Liver (tissue), 8 donors: ENCODE measurements at regions not wholly inside any gene's neighbourhood (a gene's known extent, or its start where the extent isn't known, plus 50 kb on each side); places are given as distances from the start of the nearest gene placed in this dataset.

Source experiments
- DNase-seq: peaks from one replicate; pipeline ENCODE4 v3.0.0-alpha.2; 2017; ENCODE audit warnings: low spot score
- H3K27ac ChIP-seq, 2 donors: one replicate each; pipeline ENCODE4 v1.7.0; 2013; ENCODE audit warnings: inconsistent platforms in 2 of 2, low read length in 2 of 2, control low read depth in 1 of 2, low read depth in 1 of 2, mild to moderate bottlenecking in 1 of 2
- H3K27me3 ChIP-seq, 4 donors: one replicate each; pipeline versions ENCODE4 v1.6.1 to v1.7.0; 2013; ENCODE audit warnings: low read length in 3 of 4, inconsistent platforms in 1 of 4, mild to moderate bottlenecking in 1 of 4, moderate library complexity in 1 of 4; ENCODE audit not compliant: control insufficient read depth in 4 of 4, insufficient read depth in 4 of 4
- H3K36me3 ChIP-seq, 4 donors: one replicate each; pipeline versions ENCODE4 v1.6.1 to v1.7.0; 2013; ENCODE audit warnings: low read length in 3 of 4, mild to moderate bottlenecking in 3 of 4, low read depth in 1 of 4, moderate library complexity in 1 of 4; ENCODE audit not compliant: control insufficient read depth in 4 of 4, insufficient read depth in 3 of 4
- H3K4me1 ChIP-seq, 4 donors: one replicate each; pipeline versions ENCODE4 v1.6.1 to v1.7.0; 2013; ENCODE audit warnings: low read length in 3 of 4, mild to moderate bottlenecking in 3 of 4, moderate library complexity in 1 of 4; ENCODE audit not compliant: control insufficient read depth in 4 of 4, insufficient read depth in 4 of 4
- H3K4me3 ChIP-seq, 3 donors: one replicate each; pipeline versions ENCODE4 v1.6.1 to v1.7.0; 2013; ENCODE audit warnings: low read length in 3 of 3, control low read depth in 1 of 3, low read depth in 1 of 3, mild to moderate bottlenecking in 1 of 3
- H3K9ac ChIP-seq, 2 donors: one replicate each; pipeline ENCODE4 v1.7.0; 2013; ENCODE audit warnings: low read length in 2 of 2, mild to moderate bottlenecking in 2 of 2, moderate library complexity in 2 of 2, control low read depth in 1 of 2, low read depth in 1 of 2
- H3K9me3 ChIP-seq, 4 donors: one replicate each; pipeline versions ENCODE4 v1.6.1 to v1.7.0; 2013; ENCODE audit warnings: low read length in 3 of 4; ENCODE audit not compliant: control insufficient read depth in 4 of 4
- ATF3 ChIP-seq: IDR thresholded peaks from 2 replicates; pipeline ENCODE4 v1.6.1; 2016; ENCODE audit warnings: antibody characterized with exemption
- CTCF ChIP-seq: fragments of 150-350 bp; IDR thresholded peaks from 2 replicates; pipeline ENCODE4 v1.5.1; 2017; ENCODE audit warnings: improper control_type of control experiment, low read depth, low read length; ENCODE audit not compliant: missing input control
- EGR1 ChIP-seq, 2 donors: IDR thresholded peaks; 2 replicates each; pipeline ENCODE4 v1.6.1; 2016 to 2018; ENCODE audit warnings: antibody characterized with exemption in 2 of 2, low read depth in 2 of 2
- FOXA1 ChIP-seq: IDR thresholded peaks from 2 replicates; pipeline ENCODE4 v1.6.1; 2016; ENCODE audit warnings: antibody characterized with exemption
- FOXA2 ChIP-seq: IDR thresholded peaks from 2 replicates; pipeline ENCODE4 v1.6.1; 2016; ENCODE audit warnings: antibody characterized with exemption
- GABPA ChIP-seq, 2 donors: IDR thresholded peaks in 1 of 2; conservative IDR thresholded peaks in 1 of 2; 2 replicates each; pipeline ENCODE4 v1.6.1; 2016; ENCODE audit warnings: antibody characterized with exemption in 2 of 2, mild to moderate bottlenecking in 1 of 2, moderate library complexity in 1 of 2
- JUND ChIP-seq, 2 donors: IDR thresholded peaks; 2 replicates each; pipeline ENCODE4 v1.6.1; 2016; ENCODE audit warnings: antibody characterized with exemption in 2 of 2
- NR2F2 ChIP-seq: IDR thresholded peaks from 2 replicates; pipeline ENCODE4 v1.6.1; 2016; ENCODE audit warnings: antibody characterized with exemption
- REST ChIP-seq: IDR thresholded peaks from 2 replicates; pipeline ENCODE4 v1.6.1; 2016; ENCODE audit warnings: antibody characterized with exemption, mild to moderate bottlenecking
- RXRA ChIP-seq, 2 donors: IDR thresholded peaks; 2 replicates each; pipeline ENCODE4 v1.6.1; 2017 to 2018; ENCODE audit warnings: antibody characterized with exemption in 2 of 2, mild to moderate bottlenecking in 1 of 2
- SP1 ChIP-seq: IDR thresholded peaks from 2 replicates; pipeline ENCODE4 v1.6.1; 2018; ENCODE audit warnings: antibody characterized with exemption, mild to moderate bottlenecking
- TAF1 ChIP-seq: conservative IDR thresholded peaks from 2 replicates; pipeline ENCODE4 v1.6.1; 2016; ENCODE audit warnings: antibody characterized with exemption, mild to moderate bottlenecking
- YY1 ChIP-seq: IDR thresholded peaks from 2 replicates; pipeline ENCODE4 v1.6.1; 2016; ENCODE audit warnings: antibody characterized with exemption, mild to moderate bottlenecking
- WGBS: extraction: QIAGEN DNeasy Blood & Tissue Kit; methylation state at CpG from one replicate; pipeline ENCODE4 v1.1.7; 2013; 5-methylcytosine and 5-hydroxymethylcytosine counted together
- donor health status: healthy.
- donor health status: healthy.
- donor health status: healthy.
- donor health status: healthy.
- donor health status: healthy.

- Histone ChIP-seq H3K27me3 (no peaks in the 10 kb centered on the region), H3K9me3 (no peaks in the 10 kb centered on the region), H3K36me3 (no peaks in the 10 kb centered on the region), H3K4me3 (no peak overlapping the region), H3K27ac (no peak overlapping the region), H3K4me1 (no peaks in the 10 kb centered on the region), H3K9ac (no peak overlapping the region)
- TF ChIP-seq GABPA (IDR thresholded peaks at IDR 0.05 in 1 of 2, conservative IDR thresholded peaks at IDR 0.05 in 1 of 2) (no peak), REST (peak; percentile 69), ATF3 (no peak), EGR1 (IDR thresholded peaks at IDR 0.05; ENCODE audit: low read depth in 2 of 2) (no peak), CTCF (no peak)
- DNase-seq, result no peak
- WGBS, result 51% methylated on average over 4 of the region's 4 CpGs
Measured at GRCh38 chr3:71977525-71977924, 192.6 kb upstream of the PROK2 start.

GRCh38 chr3:71975573-71975972 is 190.6 kb upstream of the PROK2 start:
- Histone ChIP-seq H3K4me1 (no peaks in the 10 kb centered on the region), H3K27ac (no peak overlapping the region), H3K36me3 (no peaks in the 10 kb centered on the region), H3K27me3 (no peaks in the 10 kb centered on the region), H3K9ac (no peak overlapping the region), H3K4me3 (no peak overlapping the region), H3K9me3 (no peaks in the 10 kb centered on the region)
- 97% methylated on average over 2 of the region's 2 CpGs for WGBS
- TF ChIP-seq GABPA (IDR thresholded peaks at IDR 0.05 in 1 of 2, conservative IDR thresholded peaks at IDR 0.05 in 1 of 2) (no peak), TAF1 (no peak), JUND (IDR thresholded peaks at IDR 0.05) (no peak), ATF3 (no peak), NR2F2 (no peak), YY1 (no peak), FOXA1 (no peak), SP1 (no peak)
- no peak for DNase-seq

- Histone ChIP-seq H3K9me3 (no peaks in the 10 kb centered on the region), H3K9ac (no peak overlapping the region), H3K27ac (no peak overlapping the region), H3K4me3 (no peak overlapping the region), H3K27me3 (no peaks in the 10 kb centered on the region), H3K4me1 (no peaks in the 10 kb centered on the region), H3K36me3 (no peaks in the 10 kb centered on the region)
- DNase-seq, result no peak
- TF ChIP-seq RXRA (IDR thresholded peaks at IDR 0.05), result no peak
- no peak for TF ChIP-seq YY1
- TF ChIP-seq EGR1 (IDR thresholded peaks at IDR 0.05; ENCODE audit: low read depth in 2 of 2), result no peak
- no peak for TF ChIP-seq FOXA2
- no peak for TF ChIP-seq CTCF
- no peak for TF ChIP-seq NR2F2
- WGBS, result 84% methylated on average over 3 of the region's 3 CpGs
Measured at GRCh38 chr3:71974786-71975185, 189.8 kb upstream of the PROK2 start.
